ENCODE measurements at regions not wholly inside any gene's neighbourhood (a gene's known extent, or its start where the extent isn't known, plus 50 kb on each side); places are given as distances from the start of the nearest gene placed in this dataset.

GRCh38 chr22:23387827-23388516, 192.1 kb downstream of the IGLL1 start:
- Histone ChIP-seq H3K27me3 (ENCODE audit: control insufficient read depth, insufficient read depth, low read length) (no peaks in the 10 kb centered on the region), H3K36me3 (ENCODE audit: control insufficient read depth, insufficient read depth, low read length) (no peaks in the 10 kb centered on the region), H3K4me3 (ENCODE audit: low read depth, low read length) (no peak overlapping the region)
- DNase-seq (ENCODE audit: low read depth) (no peak), FAIRE-seq (no peak)
- TF ChIP-seq CTCF (IDR thresholded peaks at IDR 0.05; ENCODE audit: insufficient read depth, low read length, severe bottlenecking), result no peak

- FAIRE-seq (no peak), DNase-seq (ENCODE audit: low read depth) (no peak)
- Histone ChIP-seq H3K27me3 (ENCODE audit: control insufficient read depth, insufficient read depth, low read length) (no peaks in the 10 kb centered on the region), H3K4me3 (ENCODE audit: low read depth, low read length) (no peak overlapping the region), H3K36me3 (ENCODE audit: control insufficient read depth, insufficient read depth, low read length) (no peaks in the 10 kb centered on the region)
- no peak for TF ChIP-seq CTCF (IDR thresholded peaks at IDR 0.05; ENCODE audit: insufficient read depth, low read length, severe bottlenecking)
These were observed 193.1 kb downstream of the IGLL1 start for GRCh38 chr22:23386822-23387580.

- TF ChIP-seq CTCF (IDR thresholded peaks at IDR 0.05; ENCODE audit: insufficient read depth, low read length, severe bottlenecking), result peak; percentile 96
- Histone ChIP-seq H3K4me3 (ENCODE audit: low read depth, low read length) (no peak overlapping the region), H3K27me3 (ENCODE audit: control insufficient read depth, insufficient read depth, low read length) (no peaks in the 10 kb centered on the region), H3K36me3 (ENCODE audit: control insufficient read depth, insufficient read depth, low read length) (no peaks in the 10 kb centered on the region)
- FAIRE-seq (peak; percentile 58), DNase-seq (ENCODE audit: low read depth) (peak; percentile 63)
These were observed 194.1 kb downstream of the IGLL1 start for GRCh38 chr22:23385678-23386631.

GRCh38 chr22:23384923-23385677, 195.0 kb downstream of the IGLL1 start:
- H3K27me3 ChIP-seq (ENCODE audit: control insufficient read depth, insufficient read depth, low read length), result no peaks in the 10 kb centered on the region
- H3K4me3 ChIP-seq (ENCODE audit: low read depth, low read length), result no peak overlapping the region
- no peak for DNase-seq (ENCODE audit: low read depth)
- H3K36me3 ChIP-seq (ENCODE audit: control insufficient read depth, insufficient read depth, low read length), result no peaks in the 10 kb centered on the region
- no peak for TF ChIP-seq CTCF (IDR thresholded peaks at IDR 0.05; ENCODE audit: insufficient read depth, low read length, severe bottlenecking)
- FAIRE-seq, result no peak

- FAIRE-seq, result no peak
- no peak for DNase-seq (ENCODE audit: low read depth)
- no peaks in the 10 kb centered on the region for H3K36me3 ChIP-seq (ENCODE audit: control insufficient read depth, insufficient read depth, low read length)
- TF ChIP-seq CTCF (IDR thresholded peaks at IDR 0.05; ENCODE audit: insufficient read depth, low read length, severe bottlenecking), result no peak
- no peak overlapping the region for H3K4me3 ChIP-seq (ENCODE audit: low read depth, low read length)
- no peaks in the 10 kb centered on the region for H3K27me3 ChIP-seq (ENCODE audit: control insufficient read depth, insufficient read depth, low read length)
These were observed 195.7 kb downstream of the IGLL1 start for GRCh38 chr22:23384431-23384830.

Data from bronchial epithelial cell (primary cell).